NOMO-1 (cell line): ENCODE measurements at regions not wholly inside any gene's neighbourhood (a gene's known extent, or its start where the extent isn't known, plus 50 kb on each side); places are given as distances from the start of the nearest gene placed in this dataset.
"Not testable (repeated sequence)": the region's sequence is repeated elsewhere in the genome, so short reads cannot be mapped to it uniquely, and the experiment has no call there.

Source experiments
- DNase-seq, 2 experiments: peaks; one replicate each; lab custom pipeline; 2025; ENCODE audit not compliant: unreplicated experiment in 2 of 2; lab: John Stamatoyannopoulos, UW

GRCh38 chr3:193922034-193922774 is 213.7 kb upstream of the HES1 start:
- DNase-seq = no peak

GRCh38 chr3:193923958-193924357 is 212.0 kb upstream of the HES1 start:
- DNase-seq = not testable (repeated sequence)

GRCh38 chr3:193926071-193926470 is 209.9 kb upstream of the HES1 start:
- DNase-seq = peak; percentile 38 to 52

- not testable (repeated sequence) for DNase-seq
Measured at GRCh38 chr3:193927413-193928206, 208.3 kb upstream of the HES1 start.

GRCh38 chr3:193928354-193929209 is 207.4 kb upstream of the HES1 start:
- no peak for DNase-seq

- DNase-seq = no peak
Measured at GRCh38 chr3:193929373-193929772, 206.6 kb upstream of the HES1 start.

DNA sequence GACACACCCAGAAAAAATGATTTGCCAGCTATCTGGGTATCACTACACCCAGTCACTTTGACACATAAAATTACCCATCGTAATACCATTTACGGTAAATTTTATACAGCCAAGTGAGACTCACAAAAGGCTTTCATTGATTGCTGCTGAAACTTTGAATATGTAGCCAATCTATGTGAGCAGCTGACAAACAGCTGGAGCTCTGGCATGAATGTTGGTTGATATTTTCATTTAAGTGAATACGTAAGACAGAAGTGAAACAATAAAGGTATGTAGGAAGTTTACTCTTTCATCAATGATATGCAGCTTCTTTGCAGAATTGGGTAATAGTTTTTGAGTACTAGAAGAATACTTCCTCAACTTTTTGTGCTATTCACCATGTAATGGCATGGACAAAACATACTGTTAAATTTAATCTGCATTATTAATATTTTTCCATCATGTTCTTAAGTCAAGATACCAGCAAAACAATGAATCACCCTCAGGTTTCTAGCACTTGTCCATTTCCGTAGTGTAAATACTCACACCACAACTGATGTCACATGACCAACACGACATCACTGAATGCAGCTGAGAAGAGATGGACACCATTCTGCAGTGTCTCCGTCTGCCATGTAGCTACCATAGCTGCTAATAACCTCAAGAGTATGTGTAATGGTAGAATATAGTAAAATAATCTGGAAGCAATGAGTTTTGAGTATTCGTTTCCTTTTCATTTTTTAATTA is 205.9 kb upstream of the HES1 start:
- peak in 1 of 2 experiments; percentile 61 for DNase-seq

- DNase-seq = no peak
Measured at GRCh38 chr3:193932136-193932535, 203.8 kb upstream of the HES1 start.

DNA sequence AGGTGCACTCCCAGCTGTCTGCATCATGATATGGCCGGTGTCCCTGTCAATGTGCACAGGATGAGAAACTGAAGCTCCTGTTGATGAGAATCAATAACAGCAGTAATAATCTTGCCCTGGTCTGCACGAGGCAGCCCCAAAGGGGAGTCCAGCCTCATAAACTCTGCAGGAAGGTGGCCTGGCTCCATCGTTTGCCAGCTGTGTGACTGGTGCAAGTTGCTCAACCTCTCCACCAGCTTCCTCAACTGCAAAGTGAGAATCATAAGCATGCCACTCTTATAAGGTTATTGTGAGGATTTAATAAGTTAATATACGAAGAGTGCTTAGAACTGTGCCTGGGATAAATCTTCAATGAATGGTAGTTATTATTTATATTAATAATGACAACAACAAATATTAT is 203.4 kb upstream of the HES1 start:
- peak; percentile 8 to 12 for DNase-seq

DNA sequence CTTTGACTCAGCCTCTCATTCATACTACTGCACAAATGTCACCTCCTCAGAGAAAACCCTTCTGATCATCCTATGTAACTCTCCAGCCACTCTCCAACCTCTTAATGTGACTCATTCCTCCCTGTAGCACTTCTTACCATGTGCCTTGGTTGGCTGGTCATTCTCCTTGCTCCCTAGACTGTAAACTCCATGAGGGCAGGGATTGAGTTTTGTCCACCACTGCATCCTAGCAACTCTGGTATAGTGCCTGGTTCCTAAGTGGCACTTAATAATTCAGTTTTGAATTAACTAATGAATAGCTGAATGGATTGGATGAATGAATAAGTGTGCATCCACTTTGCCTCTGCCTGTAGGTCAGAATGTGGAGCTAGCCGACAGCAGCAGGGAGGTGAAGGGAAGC is 202.5 kb upstream of the HES1 start:
- DNase-seq = no peak

- peak; percentile 31 to 59 for DNase-seq
Measured at GRCh38 chr3:193935916-193936315, 200.0 kb upstream of the HES1 start.

DNA sequence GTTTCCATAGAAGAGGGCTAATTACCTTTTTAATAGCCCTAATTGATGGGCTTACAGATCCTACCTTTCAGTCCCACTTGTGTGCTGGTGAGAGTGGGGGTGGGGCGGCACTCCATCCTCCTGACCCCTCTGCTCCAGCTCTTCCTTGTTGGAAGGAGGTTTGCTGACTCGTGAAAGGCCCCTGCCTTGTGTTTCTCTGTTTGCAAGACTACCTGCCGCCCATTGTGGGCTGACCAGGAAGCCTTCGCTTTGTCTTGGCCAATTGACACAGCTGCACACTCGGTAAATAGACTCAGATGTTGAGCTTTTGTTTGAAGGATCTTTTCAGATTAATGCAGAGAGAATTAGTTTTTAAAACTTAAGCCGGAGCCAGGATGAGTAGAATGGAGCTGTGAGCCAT is 197.3 kb upstream of the HES1 start:
- no peak for DNase-seq

DNA sequence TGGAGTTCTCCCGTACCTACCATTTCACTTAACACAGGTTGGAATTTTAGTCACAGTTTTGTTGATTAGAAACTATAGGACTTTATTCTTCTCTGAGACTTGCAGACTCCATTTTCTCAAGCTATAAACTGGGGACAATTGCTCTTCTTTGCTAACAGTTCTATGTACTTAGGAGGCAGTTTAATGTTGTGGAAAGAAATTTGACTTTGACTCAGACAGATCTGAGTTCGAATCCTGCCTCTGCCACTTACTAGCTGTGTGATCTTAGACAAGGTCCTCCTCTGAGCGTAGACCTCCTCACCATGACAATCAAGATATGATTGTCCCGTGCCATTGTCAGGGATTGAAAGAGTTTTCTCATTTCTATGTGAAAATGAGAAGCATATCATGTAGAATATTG is 196.4 kb upstream of the HES1 start:
- DNase-seq = no peak

GRCh38 chr3:193940526-193940925 is 195.4 kb upstream of the HES1 start:
- DNase-seq = no peak

DNA sequence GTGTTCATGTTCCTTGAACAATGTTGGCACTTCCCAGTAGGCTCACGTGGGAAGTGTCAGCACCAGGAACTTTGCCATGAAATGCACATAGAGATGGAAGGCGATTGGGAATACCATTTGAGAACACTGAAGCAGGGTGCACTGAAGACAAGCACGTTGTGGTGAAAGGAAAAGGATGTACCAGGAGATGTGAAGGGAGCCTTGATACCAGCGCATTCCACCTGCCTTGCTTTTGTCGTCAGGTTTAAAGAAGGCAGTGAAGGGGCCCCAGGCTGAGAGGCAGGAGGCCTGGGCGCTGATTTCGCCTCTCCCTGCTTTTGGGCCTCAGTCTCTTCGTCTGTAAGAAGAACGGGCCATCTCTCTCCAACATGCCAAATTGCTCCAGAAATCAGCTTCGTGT is 194.5 kb upstream of the HES1 start:
- DNase-seq = no peak

- DNase-seq = no peak
Measured at GRCh38 chr3:193942516-193943055, 193.4 kb upstream of the HES1 start.

GRCh38 chr3:193943200-193943599 is 192.7 kb upstream of the HES1 start:
- DNase-seq = no peak

DNA sequence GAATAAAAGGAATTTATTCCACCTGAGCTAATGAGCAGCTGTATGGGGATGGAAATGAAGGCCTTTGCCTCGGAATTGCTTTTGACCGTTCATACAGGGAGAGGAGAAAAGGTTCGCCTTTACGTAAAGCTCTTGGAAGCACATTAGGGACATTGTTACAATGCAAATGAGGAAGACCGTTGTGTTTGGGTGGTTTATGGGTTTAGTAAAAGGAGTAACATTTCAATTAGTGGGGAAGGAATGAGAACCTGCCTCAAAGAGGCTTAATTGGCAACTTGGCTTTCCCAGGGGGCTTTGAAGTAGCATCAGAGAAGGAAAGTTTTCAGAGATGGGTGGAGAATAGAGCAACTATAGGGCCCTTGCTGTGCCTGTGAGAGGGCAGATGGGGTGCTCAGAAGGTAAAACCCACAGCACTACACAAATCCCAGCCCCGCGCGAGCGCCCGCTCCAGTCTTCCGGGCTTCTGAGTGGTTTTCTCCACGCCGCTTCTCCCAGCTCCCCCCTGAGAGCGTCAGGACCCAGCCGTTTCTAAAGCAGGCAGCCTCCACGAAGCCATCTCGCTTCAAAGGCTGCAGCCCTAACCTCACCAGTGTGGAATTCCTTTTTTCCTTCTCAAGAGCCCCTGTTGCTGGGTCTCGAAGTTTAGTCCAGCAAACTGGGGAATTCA is 192.0 kb upstream of the HES1 start:
- DNase-seq = no peak

- no peak for DNase-seq
Measured at GRCh38 chr3:193944518-193944884, 191.4 kb upstream of the HES1 start.

GRCh38 chr3:193945143-193945542 is 190.8 kb upstream of the HES1 start:
- DNase-seq = no peak
